CD4-positive, alpha-beta T cell treated with Interleukin-15 for 1 hour (primary cell): ENCODE measurements at regions not wholly inside any gene's neighbourhood (a gene's known extent, or its start where the extent isn't known, plus 50 kb on each side); places are given as distances from the start of the nearest gene placed in this dataset.
"Not testable (repeated sequence)": the region's sequence is repeated elsewhere in the genome, so short reads cannot be mapped to it uniquely, and the experiment has no call there.

Experiments
- DNase-seq: peaks from one replicate; pipeline ENCODE4 v3.0.0-alpha.2; 2020

DNA sequence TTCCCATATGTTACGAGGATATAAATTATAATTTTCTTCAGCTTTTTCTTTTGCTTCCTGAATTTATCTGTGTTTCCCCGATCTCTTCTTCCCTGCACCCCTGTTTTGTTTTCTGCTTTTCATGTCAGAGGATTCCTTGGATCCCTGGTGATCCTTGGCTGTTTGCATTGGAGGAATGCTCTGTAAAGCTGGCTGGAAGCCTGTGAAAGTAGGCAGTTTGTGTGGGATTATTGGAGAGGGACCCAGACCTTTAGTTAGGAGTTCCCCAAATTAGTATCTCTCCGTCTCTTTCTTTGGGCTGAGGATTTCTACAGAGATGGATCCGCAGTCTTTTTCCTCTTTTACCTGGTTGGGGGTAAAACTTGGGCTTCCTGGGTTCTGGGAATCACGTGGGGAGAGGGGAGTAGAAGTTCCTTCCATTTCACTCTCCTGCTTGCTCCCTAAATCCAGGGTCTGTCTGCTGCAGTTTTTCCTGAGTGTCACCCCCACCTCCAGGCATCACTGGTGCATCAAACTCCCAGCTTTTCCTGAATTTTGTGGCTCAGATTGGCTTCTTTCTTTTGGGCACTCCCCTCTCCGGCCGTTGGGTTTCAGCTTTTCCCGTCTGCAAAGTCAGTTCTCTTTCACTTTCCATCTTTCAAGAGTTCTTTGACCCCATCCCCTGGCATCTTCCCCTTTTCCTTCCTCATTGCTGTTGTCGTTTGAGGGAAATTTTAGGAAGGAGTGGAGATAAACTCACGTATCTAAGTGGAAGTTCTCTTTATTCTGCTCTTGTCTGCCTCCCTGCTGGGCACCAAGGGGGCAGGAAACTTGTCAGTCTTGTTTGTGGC, 79.1 kb upstream of the ALX4 start:
- DNase-seq: no peak

- no peak for DNase-seq
These were observed 80.1 kb upstream of the ALX4 start for GRCh38 chr11:44389963-44390605.

- DNase-seq: not testable (repeated sequence)
These were observed 81.1 kb upstream of the ALX4 start for GRCh38 chr11:44391004-44391403.

DNA sequence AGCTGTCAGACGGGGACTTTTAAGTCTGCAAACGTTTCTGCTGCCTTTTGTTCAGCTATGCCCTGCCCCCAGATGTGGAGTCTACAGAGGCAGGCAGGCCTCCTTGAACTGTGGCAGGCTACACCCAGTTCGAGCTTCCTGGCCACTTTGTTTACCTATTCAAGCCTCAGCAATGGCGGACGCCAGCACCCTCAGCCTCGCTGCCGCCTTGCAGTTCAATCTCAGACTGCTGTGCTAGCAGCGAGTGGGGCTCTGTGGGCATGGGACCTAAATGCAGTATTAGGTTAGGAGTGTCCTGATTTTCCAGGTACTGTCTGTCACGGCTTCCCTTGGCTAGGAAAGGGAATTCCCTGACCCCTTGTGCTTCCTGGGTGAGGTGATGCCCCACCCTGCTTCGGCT, 86.8 kb upstream of the ALX4 start:
- not testable (repeated sequence) for DNase-seq

DNA sequence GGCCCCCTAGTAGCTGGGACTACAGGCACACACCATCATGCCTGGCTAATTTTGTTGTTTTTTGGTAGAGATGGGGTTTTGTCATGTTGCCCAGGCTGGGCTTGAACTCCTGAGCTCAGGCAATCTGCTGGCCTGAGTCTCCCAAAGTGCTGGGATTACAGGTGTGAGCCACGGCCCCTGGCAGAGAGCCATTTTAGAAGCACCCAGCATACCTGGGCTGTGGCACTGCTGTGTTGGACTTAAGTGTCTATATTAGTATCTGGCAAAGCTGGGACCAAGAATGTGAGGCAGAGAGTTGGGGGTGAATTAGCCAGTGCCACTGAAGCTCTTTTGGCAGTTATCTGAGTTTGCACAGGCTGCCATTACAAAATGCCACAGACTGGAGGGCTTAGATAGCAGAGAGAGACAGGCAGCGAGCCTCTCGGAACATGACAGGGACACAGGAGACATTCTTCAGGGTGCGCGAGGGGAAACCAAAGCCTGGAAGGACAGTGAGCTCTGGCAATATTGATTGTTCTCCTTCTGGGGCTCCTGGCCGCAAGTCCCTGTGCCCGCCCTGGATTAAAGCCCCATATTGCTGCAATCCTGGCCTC, 87.7 kb upstream of the ALX4 start:
- DNase-seq: no peak

DNA sequence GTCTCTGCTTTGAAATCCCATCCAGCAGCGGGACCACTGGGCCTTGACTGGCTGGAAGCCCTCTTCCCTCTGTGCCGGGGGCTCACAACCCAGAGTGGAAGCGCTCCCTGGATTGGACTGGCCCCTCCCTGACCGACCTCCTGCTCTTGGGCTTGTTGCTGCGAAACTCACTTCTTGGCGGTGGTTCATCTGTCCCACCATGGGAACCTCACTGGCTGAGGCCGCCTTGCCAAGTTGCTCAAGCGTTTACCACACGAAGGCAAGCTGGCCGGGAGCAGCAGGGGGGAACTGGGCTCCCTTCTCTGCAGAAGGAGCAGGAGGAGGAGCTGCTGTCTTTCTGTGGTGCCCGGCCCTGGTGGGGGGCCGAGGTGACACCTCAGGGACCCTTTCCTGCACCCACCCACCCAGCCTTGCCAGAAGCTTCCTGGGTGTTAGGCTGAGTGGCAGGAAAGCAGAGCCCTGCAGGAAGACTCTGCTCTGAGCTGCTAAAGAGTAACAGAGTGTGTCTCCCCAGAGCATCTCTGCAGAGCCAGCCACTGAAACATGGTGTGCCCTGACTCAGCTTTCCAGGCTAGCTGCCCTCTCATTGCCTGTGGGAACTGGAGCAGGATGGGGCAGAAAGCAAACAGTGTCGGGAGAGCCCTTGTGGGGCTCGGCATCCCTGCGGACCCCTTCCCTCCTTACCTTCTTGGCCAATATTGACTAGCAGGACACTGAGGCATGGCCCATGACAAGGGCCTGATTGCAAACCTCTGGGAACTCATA, 88.5 kb upstream of the ALX4 start:
- no peak for DNase-seq

DNA sequence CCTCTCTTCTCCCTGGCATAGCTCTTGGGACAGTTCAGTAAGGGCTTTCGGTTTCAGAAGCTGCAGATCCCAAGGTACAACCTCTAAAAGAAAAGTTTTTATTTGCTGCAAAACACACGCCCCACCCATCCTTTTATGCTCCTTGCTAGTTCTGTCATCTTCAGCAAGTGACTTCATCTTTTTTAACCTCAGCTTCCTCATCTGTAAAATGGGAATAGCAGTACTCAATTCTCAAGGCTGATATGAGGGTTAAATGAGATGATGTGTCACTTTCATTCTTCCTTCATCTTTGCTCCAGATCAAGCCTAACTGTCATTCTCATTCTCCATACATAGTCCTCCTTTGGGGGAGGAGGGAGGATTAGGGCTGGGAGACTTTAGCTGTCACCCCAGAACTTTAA, 90.0 kb upstream of the ALX4 start:
- no peak for DNase-seq

DNA sequence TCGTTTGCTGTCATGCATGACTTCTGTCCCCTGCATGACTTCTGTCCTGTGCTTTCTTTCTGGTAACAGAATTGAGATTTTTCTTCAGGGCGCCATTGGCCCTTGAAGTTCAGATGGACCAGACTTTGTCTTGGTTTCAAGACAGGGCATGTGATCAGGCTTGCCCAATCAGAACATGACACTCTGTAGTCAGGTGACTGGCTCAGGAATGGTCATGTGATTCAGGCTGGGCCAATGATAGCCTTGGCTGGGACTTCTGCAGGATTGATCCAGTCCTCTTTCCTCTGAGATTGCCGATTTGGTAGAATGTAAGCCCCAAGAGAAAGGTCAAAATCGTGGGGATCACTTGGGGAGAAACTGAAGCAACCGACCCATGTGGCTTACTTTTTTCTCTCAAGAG, 90.5 kb upstream of the ALX4 start:
- DNase-seq: no peak

DNA sequence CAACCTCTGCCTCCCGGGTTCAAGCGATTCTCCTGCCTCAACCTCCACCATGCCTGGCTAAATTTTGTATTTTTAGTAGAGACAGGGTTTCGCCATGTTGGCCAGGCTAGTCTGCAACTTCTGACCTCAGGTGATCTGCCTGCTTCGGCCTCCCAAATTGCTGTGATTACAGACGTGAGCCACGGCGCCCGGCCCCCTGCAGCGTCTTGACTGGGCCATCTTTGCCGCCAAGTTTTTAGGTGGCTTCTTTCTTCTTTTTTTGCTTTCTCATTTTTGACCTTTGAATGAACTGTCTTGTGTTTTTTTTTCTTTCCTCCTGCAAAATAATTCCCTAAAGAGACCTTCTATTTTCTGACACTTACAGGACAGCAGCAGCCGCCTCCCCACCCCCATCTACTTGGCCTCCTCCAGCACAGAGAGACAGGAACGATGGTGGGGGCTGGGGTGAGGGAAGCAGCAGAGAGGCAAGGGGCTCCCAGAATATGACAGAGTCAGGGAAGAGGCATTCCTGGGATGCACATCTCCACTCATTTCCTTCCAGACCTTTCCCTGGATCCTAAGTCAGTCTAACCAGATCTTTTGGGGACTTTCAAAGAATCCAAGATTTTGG, 92.6 kb upstream of the ALX4 start:
- DNase-seq: no peak

DNA sequence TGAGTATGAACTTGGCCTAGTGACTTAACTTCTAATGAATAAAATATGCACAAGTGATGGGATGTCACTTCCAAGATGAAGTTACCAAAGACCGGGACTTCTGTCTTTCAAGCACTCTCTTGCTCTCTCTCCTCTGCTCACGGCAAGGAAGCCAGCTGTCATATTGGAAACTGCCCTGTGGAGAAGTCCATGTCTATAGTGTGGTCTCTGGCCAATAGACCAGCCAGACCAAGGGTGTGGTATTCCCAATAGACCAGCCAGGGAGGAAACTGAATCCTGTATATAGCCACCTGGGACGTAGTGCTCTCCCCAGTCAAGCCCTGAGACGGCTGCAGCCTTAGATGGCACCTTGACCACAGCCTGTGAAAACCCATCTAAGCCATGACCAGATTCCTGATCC, 93.2 kb upstream of the ALX4 start:
- DNase-seq: no peak

GRCh38 chr11:44403587-44404273, 93.8 kb upstream of the ALX4 start:
- no peak for DNase-seq

DNA sequence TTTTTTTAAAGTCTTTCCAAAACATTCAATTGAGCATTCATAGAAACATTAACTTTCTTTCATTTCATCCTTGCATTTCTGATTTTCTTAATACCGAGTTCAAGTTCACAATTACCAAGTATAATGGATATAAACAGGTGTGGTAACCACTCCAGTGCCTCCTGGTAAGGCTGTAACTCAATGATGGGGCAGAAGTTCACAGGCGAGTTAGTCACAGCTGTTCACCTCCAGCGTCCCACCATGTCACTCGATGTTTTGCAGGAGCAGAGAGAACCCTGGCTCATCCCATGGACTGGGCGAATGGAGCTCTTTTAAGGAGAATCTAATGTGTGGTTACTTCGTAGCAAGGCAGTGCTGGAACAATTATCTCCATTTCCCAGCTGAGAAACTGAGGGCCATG, 94.4 kb upstream of the ALX4 start:
- no peak for DNase-seq

DNA sequence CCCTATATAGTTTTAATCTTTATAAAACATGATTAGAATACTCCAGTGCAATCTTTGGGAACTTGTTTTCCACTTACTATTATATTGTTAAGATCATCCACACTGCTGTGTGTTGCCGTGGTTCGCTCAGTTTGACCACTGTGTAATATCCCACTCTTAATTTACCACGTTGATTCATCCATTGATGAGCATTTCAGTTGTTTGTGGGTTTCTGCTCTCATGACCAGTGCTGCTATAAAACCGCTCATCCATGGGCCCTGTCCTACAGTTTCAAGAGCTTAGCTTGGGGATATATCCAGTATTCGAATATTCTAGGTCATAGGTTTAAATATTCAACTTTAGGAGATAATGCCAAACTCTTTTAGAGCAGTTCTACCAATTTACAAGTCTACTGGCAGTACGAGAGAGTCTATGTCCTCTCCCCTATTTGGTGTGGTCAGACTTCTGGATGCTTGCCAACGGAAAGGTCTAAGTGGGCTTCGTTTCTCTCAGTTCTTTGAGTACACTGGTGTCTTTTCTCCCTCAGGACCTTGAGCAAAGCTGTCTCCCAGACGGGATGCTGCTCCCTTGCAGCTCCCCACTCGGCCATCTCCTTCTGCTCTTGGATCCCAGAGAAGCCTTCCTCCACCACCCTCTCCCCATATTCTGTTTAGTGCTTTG, 94.9 kb upstream of the ALX4 start:
- DNase-seq: no peak

- DNase-seq: no peak
These were observed 97.5 kb upstream of the ALX4 start for GRCh38 chr11:44407211-44407996.

- no peak for DNase-seq
These were observed 98.2 kb upstream of the ALX4 start for GRCh38 chr11:44408141-44408540.

DNA sequence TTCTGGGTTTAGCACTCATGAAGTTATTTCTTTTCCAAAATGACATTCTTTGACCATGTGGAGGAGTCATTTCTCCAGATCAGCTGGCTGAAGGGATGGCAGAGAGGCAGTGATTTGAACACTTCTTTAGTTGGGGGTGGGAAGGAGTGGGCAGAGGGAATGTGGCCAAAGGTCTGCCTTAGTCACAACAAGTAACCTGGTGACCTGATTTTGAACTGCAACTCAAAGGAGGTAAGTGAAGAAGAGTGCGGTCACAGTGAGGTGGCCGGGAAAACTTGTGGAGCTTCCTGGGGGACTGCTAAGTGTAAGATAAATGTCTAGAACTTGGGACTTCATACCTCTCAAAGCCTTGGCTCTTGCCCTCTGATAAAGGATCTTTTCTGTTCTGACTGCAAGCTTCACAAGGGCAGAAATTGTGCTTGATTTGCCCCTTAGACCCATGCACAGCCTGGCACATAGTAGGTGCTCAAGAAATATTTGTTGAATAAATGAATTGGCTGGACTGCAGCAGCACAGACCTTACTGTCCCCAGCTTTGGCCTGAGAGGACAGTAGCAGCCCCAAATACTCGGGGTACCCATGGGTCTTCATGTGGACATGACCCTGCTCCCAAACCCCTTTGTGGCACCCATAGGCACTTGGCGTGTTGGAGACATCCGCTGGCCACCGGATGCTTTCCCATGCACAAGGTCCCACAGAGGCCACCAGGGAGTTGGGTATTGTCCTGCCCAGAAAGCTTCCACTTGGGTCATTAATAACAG, 99.0 kb upstream of the ALX4 start:
- DNase-seq: no peak

GRCh38 chr11:44409558-44410236, 99.8 kb upstream of the ALX4 start:
- DNase-seq: no peak

DNA sequence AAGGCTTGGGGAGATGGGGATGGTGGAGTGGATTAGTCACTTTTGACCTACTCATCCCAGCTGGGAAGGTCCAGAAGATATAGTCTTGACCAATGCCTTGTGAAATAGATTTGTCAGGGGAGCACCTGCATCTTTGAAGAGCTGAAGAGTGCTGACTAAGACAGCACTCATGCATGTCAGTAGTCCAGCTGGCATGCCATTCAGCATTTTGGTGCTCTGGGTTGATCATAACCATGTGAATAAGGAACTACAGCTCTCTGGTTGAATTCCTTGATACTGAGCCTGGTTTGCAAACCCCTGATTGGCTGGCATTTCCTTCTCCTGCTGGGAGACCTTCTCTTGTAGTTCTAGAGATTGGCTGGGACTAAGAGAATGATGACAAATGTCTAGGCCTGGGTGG, 106.8 kb upstream of the ALX4 start:
- DNase-seq: no peak

DNA sequence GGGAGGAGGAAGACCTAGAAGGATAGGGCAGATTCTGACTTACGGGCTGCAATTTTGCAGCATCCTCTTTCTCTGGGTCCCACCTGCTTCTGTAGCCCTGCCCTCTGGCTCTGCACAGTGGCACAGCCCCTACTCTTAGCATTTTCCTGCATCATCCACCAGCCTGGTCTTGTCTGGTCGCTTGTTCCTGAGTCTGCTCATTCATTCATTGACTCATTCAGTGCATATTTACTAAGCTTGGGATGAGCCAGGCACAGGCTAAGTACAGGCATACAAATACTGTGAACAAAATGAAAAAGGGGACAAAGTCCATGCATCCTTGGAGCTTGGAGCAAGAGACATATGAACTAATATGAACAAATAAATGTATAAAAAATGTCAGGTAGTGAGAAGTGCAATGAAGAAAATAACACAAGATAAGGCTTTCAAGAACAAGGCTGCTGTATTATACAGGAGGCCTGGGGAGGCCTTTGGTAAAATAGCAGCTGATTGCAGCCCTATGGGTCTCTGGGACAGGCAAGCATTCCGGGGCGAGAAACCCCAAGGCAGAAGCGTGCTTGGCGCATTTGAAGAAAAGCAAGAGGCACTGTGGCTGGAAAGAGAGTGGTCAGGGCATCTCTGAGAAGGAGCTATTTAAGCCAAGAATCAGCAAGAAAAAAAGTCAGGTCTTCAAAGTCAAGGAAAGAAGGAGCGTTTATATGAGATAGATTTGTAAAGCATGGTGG, 108.0 kb upstream of the ALX4 start:
- no peak for DNase-seq
